Hepatocyte (in vitro differentiated cells): ENCODE measurements at regions not wholly inside any gene's neighbourhood (a gene's known extent, or its start where the extent isn't known, plus 50 kb on each side); places are given as distances from the start of the nearest gene placed in this dataset.

ENCODE experiments used
- EZH2 ChIP-seq: fragments of 200-600 bp; sonication (generic); IDR thresholded peaks from 2 replicates; pipeline ENCODE4 v1.6.1; 2016; ENCODE audit warnings: antibody characterized with exemption, mild to moderate bottlenecking, borderline replicate concordance
- EZH2phosphoT487 ChIP-seq: fragments of 200-600 bp; sonication (generic); IDR thresholded peaks from one replicate; pipeline ENCODE4 v1.6.1; 2018; ENCODE audit warnings: antibody characterized with exemption, mild to moderate bottlenecking, low read depth, moderate library complexity; ENCODE audit not compliant: unreplicated experiment, severe bottlenecking
- TF ChIP-seq, protein P1 (sequence below): fragments of 200-600 bp; sonication (generic); IDR thresholded peaks from 2 replicates; pipeline ENCODE4 v1.5.1; 2016; ENCODE audit warnings: antibody characterized with exemption, mild to moderate bottlenecking; ENCODE audit not compliant: poor library complexity

DNA sequence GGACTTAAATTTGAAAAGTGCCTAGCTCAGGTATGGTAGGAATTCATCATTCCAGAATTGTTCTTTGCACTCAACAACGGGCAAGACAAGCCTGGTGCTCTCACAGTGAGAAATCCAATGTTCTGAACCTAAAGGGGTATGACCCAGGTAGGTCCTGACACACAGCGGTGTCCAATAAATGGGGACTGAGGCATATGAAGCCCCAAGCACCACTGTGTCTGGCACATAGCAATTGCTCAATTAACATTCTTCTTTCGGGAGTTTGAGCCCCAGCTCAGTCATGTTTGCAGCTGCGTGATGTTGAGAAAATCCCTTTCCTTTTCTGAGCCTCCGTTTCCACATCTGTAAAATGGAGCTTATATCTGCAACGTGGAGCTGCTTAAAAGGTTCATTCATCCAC is 535.8 kb downstream of the MIAT start:
- TF ChIP-seq, protein P1, sequence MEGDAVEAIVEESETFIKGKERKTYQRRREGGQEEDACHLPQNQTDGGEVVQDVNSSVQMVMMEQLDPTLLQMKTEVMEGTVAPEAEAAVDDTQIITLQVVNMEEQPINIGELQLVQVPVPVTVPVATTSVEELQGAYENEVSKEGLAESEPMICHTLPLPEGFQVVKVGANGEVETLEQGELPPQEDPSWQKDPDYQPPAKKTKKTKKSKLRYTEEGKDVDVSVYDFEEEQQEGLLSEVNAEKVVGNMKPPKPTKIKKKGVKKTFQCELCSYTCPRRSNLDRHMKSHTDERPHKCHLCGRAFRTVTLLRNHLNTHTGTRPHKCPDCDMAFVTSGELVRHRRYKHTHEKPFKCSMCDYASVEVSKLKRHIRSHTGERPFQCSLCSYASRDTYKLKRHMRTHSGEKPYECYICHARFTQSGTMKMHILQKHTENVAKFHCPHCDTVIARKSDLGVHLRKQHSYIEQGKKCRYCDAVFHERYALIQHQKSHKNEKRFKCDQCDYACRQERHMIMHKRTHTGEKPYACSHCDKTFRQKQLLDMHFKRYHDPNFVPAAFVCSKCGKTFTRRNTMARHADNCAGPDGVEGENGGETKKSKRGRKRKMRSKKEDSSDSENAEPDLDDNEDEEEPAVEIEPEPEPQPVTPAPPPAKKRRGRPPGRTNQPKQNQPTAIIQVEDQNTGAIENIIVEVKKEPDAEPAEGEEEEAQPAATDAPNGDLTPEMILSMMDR, result no peak
- no peak for TF ChIP-seq EZH2
- TF ChIP-seq EZH2phosphoT487, result no peak
